WERI-Rb-1 (cell line): ENCODE measurements at regions not wholly inside any gene's neighbourhood (a gene's known extent, or its start where the extent isn't known, plus 50 kb on each side); places are given as distances from the start of the nearest gene placed in this dataset.

Source experiments
- DNase-seq: peaks from one replicate; pipeline ENCODE4 v3.0.0-alpha.2; 2020
- H3K27ac ChIP-seq: fragments of 250-450 bp; sonication (Bioruptor Pico); 2 replicates; pipeline ENCODE4 v1.5.1; 2020; ENCODE audit warnings: mild to moderate bottlenecking, moderate library complexity
- H3K27me3 ChIP-seq: fragments of 250-450 bp; sonication (Bioruptor Pico); 2 replicates; pipeline ENCODE4 v1.5.1; 2021; ENCODE audit warnings: mild to moderate bottlenecking, low read depth, moderate library complexity; ENCODE audit not compliant: insufficient read depth, severe bottlenecking
- H3K36me3 ChIP-seq: fragments of 250-450 bp; sonication (Bioruptor Pico); 2 replicates; pipeline ENCODE4 v1.5.1; 2020; ENCODE audit warnings: mild to moderate bottlenecking, moderate library complexity
- H3K4me3 ChIP-seq: 2 replicates; pipeline ENCODE4 v1.5.1; 2011; ENCODE audit warnings: low read depth, mild to moderate bottlenecking, control low read depth, low read length
- H3K9me3 ChIP-seq: fragments of 250-450 bp; sonication (Bioruptor Pico); 2 replicates; pipeline ENCODE4 v1.5.1; 2021; ENCODE audit warnings: mild to moderate bottlenecking, moderate library complexity; ENCODE audit not compliant: severe bottlenecking
- CTCF ChIP-seq: IDR thresholded peaks from 2 replicates; pipeline ENCODE4 v1.5.1; 2011; ENCODE audit warnings: low read depth, mild to moderate bottlenecking, control low read depth, inconsistent platforms, low read length

GRCh38 chr2:22247466-22247865, 1123.7 kb downstream of the TDRD15 start:
- DNase-seq: no peak
- H3K27ac ChIP-seq: no peak overlapping the region

GRCh38 chr2:22248851-22249250, 1125.1 kb downstream of the TDRD15 start:
- DNase-seq: no peak
- H3K27me3 ChIP-seq: no peaks in the 10 kb centered on the region
- H3K27ac ChIP-seq: no peak overlapping the region
- no peaks in the 10 kb centered on the region for H3K9me3 ChIP-seq
- no peak for TF ChIP-seq CTCF
- no peak overlapping the region for H3K4me3 ChIP-seq
- no peaks in the 10 kb centered on the region for H3K36me3 ChIP-seq

More at GRCh38 chr2:22247466-22247865, 1123.7 kb downstream of the TDRD15 start:
- H3K36me3 ChIP-seq: no peaks in the 10 kb centered on the region
- H3K9me3 ChIP-seq: no peaks in the 10 kb centered on the region
- TF ChIP-seq CTCF: no peak
- no peak overlapping the region for H3K4me3 ChIP-seq
- no peaks in the 10 kb centered on the region for H3K27me3 ChIP-seq

GRCh38 chr2:22253171-22253570, 1129.4 kb downstream of the TDRD15 start:
- DNase-seq: no peak
- H3K27ac ChIP-seq: no peak overlapping the region

GRCh38 chr2:22261165-22261564, 1123.8 kb upstream of the KLHL29 start:
- H3K9me3 ChIP-seq: no peaks in the 10 kb centered on the region
- no peaks in the 10 kb centered on the region for H3K27me3 ChIP-seq
- H3K36me3 ChIP-seq: no peaks in the 10 kb centered on the region
- no peak for TF ChIP-seq CTCF
- no peak overlapping the region for H3K4me3 ChIP-seq
- H3K27ac ChIP-seq: no peak overlapping the region
- DNase-seq: no peak

More at GRCh38 chr2:22253171-22253570, 1129.4 kb downstream of the TDRD15 start:
- no peaks in the 10 kb centered on the region for H3K36me3 ChIP-seq
- H3K4me3 ChIP-seq: no peak overlapping the region
- no peak for TF ChIP-seq CTCF
- H3K9me3 ChIP-seq: no peaks in the 10 kb centered on the region
- H3K27me3 ChIP-seq: no peaks in the 10 kb centered on the region

- Histone ChIP-seq H3K36me3 (no peaks in the 10 kb centered on the region), H3K9me3 (peaks cover 5% of the 10 kb centered on the region), H3K27ac (no peak overlapping the region), H3K27me3 (no peaks in the 10 kb centered on the region), H3K4me3 (no peak overlapping the region)
- TF ChIP-seq CTCF: no peak
- DNase-seq: no peak
These were observed 1114.6 kb upstream of the KLHL29 start for GRCh38 chr2:22270341-22270740.

- DNase-seq: no peak
- peaks cover 5% of the 10 kb centered on the region for H3K9me3 ChIP-seq
- H3K4me3 ChIP-seq: no peak overlapping the region
These were observed 1111.1 kb upstream of the KLHL29 start for GRCh38 chr2:22273853-22274252.

More at GRCh38 chr2:22273853-22274252, 1111.1 kb upstream of the KLHL29 start:
- H3K36me3 ChIP-seq: no peaks in the 10 kb centered on the region
- no peak for TF ChIP-seq CTCF
- H3K27ac ChIP-seq: no peak overlapping the region
- H3K27me3 ChIP-seq: no peaks in the 10 kb centered on the region
